Tibial artery (tissue), 4 donors: ENCODE measurements at regions not wholly inside any gene's neighbourhood (a gene's known extent, or its start where the extent isn't known, plus 50 kb on each side); places are given as distances from the start of the nearest gene placed in this dataset.

ENCODE experiments used
- DNase-seq, 2 donors: peaks; one replicate each; pipeline ENCODE4 v3.0.0-alpha.2; 2019
- H3K27ac ChIP-seq, 2 donors: fragments of 200-600 bp; sonication (generic) in 1 of 2; 1 replicate in 1 of 2; 2 replicates in 1 of 2; pipeline ENCODE4 v1.5.1; 2018 to 2019; ENCODE audit warnings: mild to moderate bottlenecking in 1 of 2
- H3K27me3 ChIP-seq, 2 donors: fragments of 200-600 bp; sonication (generic) in 1 of 2; one replicate each; pipeline versions ENCODE4 v1.5.1 to v1.6.0; 2016 to 2019
- H3K36me3 ChIP-seq, 3 donors: fragments of 200-600 bp; sonication (generic) in 2 of 3; one replicate each; pipeline ENCODE4 v1.5.1; 2016 to 2019; ENCODE audit warnings: mild to moderate bottlenecking in 2 of 3
- H3K4me1 ChIP-seq, 4 donors: fragments of 200-600 bp; sonication (generic) in 2 of 4; 1 replicate in 3 of 4; 2 replicates in 1 of 4; pipeline ENCODE4 v1.5.1; 2016 to 2019
- H3K4me3 ChIP-seq, 2 donors: fragments of 200-600 bp; sonication (generic) in 1 of 2; 1 replicate in 1 of 2; 2 replicates in 1 of 2; pipeline ENCODE4 v1.5.1; 2018 to 2019; ENCODE audit warnings: mild to moderate bottlenecking in 2 of 2
- H3K9me3 ChIP-seq, 3 donors: fragments of 200-600 bp; sonication (generic) in 1 of 3; one replicate each; pipeline ENCODE4 v1.5.1; 2016 to 2019
- CTCF ChIP-seq, 2 experiments: fragments of 200-600 bp in 1 of 2; fragments of 450-650 bp in 1 of 2; IDR thresholded peaks; one replicate each; pipeline ENCODE4 v1.5.1; 2017 to 2019; ENCODE audit warnings: antibody characterized with exemption in 2 of 2, mild to moderate bottlenecking in 1 of 2, moderate library complexity in 1 of 2
- intact Hi-C: fragments of 100-400 bp; cut with DNase I; formaldehyde crosslinking; loops from one replicate; pipeline ENCODE4 v1.15.0; 2023; ENCODE audit warnings: low total_unique reads

- H3K27me3 ChIP-seq = peaks cover 0 to 28% of the 10 kb centered on the region in 2 donors
- TF ChIP-seq CTCF (IDR thresholded peaks at IDR 0.05) = no peak
- no peak for DNase-seq
- no peak overlapping the region for H3K27ac ChIP-seq
- no peak overlapping the region for H3K4me3 ChIP-seq
- no peaks in the 10 kb centered on the region for H3K36me3 ChIP-seq
- no peaks in the 10 kb centered on the region for H3K4me1 ChIP-seq
- intact Hi-C loops = no loop called here
- H3K9me3 ChIP-seq = no peaks in the 10 kb centered on the region
Measured at GRCh38 chr1:14437417-14437918, 161.0 kb upstream of the KAZN start.

GRCh38 chr1:14438127-14438769, 160.2 kb upstream of the KAZN start:
- no peak for DNase-seq
- TF ChIP-seq CTCF (IDR thresholded peaks at IDR 0.05) = no peak
- Histone ChIP-seq H3K9me3 (no peaks in the 10 kb centered on the region), H3K36me3 (no peaks in the 10 kb centered on the region), H3K4me1 (no peaks in the 10 kb centered on the region), H3K27ac (no peak overlapping the region), H3K27me3 (peaks cover 0 to 26% of the 10 kb centered on the region in 2 donors), H3K4me3 (no peak overlapping the region)
- intact Hi-C loops = no loop called here

GRCh38 chr1:14439015-14439414, 159.5 kb upstream of the KAZN start:
- H3K4me1 ChIP-seq = no peaks in the 10 kb centered on the region
- DNase-seq = no peak
- intact Hi-C loops = no loop called here
- no peaks in the 10 kb centered on the region for H3K36me3 ChIP-seq
- H3K27ac ChIP-seq = no peak overlapping the region
- peaks cover 0 to 20% of the 10 kb centered on the region in 2 donors for H3K27me3 ChIP-seq
- H3K9me3 ChIP-seq = no peaks in the 10 kb centered on the region
- no peak overlapping the region for H3K4me3 ChIP-seq
- TF ChIP-seq CTCF (IDR thresholded peaks at IDR 0.05) = no peak

- H3K9me3 ChIP-seq = no peaks in the 10 kb centered on the region
- intact Hi-C loops = no loop called here
- DNase-seq = no peak
- H3K27ac ChIP-seq = no peak overlapping the region
- no peaks in the 10 kb centered on the region for H3K36me3 ChIP-seq
- TF ChIP-seq CTCF (IDR thresholded peaks at IDR 0.05) = no peak
- H3K4me1 ChIP-seq = no peaks in the 10 kb centered on the region
- peaks cover 0 to 15% of the 10 kb centered on the region in 2 donors for H3K27me3 ChIP-seq
- no peak overlapping the region for H3K4me3 ChIP-seq
Measured at GRCh38 chr1:14440166-14440565, 158.3 kb upstream of the KAZN start.

- Histone ChIP-seq H3K27ac (no peak overlapping the region), H3K9me3 (no peaks in the 10 kb centered on the region), H3K4me1 (no peaks in the 10 kb centered on the region), H3K4me3 (no peak overlapping the region), H3K27me3 (peaks cover 0 to 19% of the 10 kb centered on the region in 2 donors), H3K36me3 (no peaks in the 10 kb centered on the region)
- TF ChIP-seq CTCF (IDR thresholded peaks at IDR 0.05) = no peak
- DNase-seq = no peak
- intact Hi-C loops = no loop called here
Measured at GRCh38 chr1:14440731-14441130, 157.8 kb upstream of the KAZN start.
